Suppressor macrophage treated with lipopolysaccharide for 1 hour (primary cell): ENCODE measurements at regions not wholly inside any gene's neighbourhood (a gene's known extent, or its start where the extent isn't known, plus 50 kb on each side); places are given as distances from the start of the nearest gene placed in this dataset.
"Not testable (repeated sequence)": the region's sequence is repeated elsewhere in the genome, so short reads cannot be mapped to it uniquely, and the experiment has no call there.

Source experiments
- DNase-seq, 3 donors: peaks; one replicate each; pipeline ENCODE4 v3.0.0-alpha.2; 2020 to 2022

DNA sequence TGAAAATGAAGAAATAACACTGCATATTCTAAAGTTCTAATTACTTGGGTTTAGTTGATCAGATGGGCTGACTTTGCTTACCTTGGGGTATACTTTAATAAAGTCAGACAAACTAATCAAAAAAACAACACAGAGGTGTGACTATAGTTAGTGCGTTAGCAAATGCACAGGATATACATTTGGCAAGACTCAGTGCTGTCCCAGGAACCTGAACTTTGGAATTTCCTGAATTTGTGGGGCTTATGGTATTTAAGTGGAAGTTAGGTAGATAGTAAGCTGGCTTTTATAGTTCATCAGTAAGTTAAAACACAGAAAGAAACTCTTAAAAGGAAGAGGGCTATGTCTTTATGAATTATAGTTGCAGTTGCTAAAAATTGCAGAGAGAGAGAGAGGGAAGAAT, 302.6 kb upstream of the DDI1 start:
- DNase-seq, result no peak

DNA sequence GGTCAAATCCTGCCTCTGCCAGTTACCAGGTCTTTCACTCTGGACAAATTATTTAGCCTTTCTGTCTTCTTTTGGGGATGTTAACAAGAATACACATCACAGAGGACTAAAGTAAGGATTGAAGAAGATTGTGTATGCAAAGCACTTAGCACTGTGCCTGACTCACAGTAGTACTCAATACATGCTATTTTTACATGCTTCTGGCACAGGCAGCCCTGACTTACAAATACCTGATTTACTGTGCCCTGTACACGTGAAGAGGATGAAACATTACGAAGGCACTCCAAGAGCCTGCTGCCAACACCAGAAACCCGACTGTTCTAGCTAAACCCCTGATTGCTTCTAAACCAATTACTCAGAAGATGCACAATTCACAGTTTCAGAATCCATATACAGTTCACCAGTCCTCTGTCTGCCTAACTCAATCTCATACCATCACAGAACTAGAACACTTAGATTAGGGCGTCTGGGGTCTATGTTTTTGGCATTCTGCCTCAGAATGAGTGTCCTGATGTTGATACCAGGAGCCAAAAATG, 300.9 kb upstream of the DDI1 start:
- no peak for DNase-seq

DNA sequence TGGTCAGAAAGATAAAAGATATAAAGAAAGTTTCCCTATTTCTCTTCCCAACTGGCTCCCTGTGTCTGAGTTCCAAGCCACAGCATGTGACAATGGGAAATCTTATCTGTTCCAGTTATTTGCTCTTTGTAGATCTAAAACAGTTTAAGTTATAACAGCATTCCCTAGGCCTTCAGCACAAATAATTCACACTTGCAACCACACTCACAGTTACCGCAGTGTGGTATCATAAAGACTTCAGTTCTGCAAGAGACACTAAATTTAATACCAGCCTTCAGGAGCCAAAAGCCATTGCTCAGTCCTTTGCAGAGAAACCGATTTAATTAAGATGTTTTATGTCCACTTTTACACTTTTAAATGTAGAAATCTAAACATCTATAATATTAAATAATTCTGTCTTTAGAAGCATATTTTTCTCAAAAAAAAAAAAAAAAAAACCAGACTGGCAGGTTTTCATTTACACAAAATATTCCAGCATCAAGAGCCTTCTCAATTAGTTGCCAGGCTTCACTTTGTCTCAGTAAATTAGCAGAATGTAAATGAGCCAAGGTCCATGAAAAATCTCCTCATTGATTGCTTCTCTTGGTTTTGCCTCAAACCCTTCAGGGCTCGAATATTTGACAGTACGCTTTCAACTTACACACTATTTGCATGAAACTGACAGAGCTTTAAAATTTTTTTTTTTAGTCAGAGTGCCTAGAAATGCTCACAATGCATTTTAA, 300.0 kb upstream of the DDI1 start:
- no peak for DNase-seq

DNA sequence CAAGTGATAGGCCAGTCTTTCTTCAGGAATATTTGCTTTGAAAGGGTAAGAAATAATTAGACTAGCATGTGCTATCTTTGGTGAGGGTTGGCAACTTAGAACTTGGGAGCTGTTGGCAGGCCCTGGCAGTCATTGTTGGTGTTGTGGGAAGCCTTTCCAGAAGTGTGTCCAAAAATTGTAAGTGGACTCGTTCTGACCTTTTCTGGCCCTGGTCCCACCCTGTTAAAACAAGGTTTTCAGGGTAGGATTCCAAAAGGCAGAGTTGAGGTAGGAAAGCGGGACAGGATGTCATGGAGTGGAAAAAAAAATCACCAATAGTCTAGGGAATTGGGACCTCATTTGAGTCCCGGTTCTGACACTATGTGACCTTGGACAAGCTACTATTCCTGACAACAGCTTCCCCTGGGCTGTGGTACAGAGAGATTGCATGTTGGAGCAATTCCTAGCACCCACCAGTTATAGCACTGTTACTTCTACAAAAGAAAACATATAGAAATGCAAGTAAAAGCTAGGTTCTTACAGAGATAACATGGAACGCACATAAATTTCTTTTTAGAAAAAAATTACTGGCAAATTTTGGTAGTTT, 299.3 kb upstream of the DDI1 start:
- no peak for DNase-seq

DNA sequence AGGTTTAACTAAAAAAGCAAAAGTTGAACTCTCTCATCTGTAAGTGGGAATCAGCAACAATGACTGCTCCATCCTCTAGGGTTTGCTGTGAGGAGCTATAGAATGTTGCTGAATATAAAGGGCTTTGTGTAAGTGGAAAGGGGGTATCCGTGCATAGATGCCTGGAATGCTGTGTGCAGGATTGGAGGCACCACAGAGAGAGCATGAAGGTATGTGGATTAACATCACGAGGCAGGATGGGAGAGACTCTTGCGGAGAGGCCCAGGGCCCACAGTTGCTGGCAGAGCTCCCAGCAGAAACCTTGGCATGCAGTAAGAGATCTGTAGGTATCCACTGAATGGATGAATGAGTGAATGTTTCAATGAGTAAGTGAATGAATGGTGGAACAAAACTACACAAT, 298.7 kb upstream of the DDI1 start:
- no peak for DNase-seq

DNA sequence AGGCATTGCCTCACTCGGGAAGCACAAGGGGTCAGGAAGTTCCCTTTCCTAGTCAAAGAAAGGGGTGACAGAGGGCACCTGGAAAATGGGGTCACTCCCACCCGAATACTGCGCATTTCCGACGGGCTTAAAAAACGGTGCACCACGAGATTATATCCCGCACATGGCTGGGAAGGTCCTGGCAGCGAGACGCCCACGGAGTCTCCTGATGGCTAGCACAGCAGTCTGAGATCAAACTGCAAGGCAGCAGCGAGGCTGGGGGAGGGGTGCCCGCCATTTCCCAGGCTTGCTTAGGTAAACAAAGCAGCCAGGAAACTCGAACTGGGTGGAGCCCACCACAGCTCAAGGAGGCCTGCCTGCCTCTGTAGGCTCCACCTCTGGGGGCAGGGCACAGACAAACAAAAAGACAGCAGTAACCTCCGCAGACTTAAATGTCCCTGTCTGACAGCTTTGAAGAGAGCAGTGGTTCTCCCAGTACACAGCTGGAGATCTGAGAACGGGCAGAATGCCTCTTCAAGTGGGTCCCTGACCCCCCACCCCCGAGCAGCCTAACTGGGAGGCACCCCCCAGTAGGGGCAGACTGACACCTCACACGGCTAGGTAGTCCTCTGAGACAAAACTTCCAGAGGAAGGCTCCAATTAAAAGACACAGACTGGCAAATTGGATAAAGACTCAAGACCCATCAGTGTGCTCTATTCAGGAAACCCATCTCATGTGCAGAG, 297.2 kb upstream of the DDI1 start:
- DNase-seq, result not testable (repeated sequence)

DNA sequence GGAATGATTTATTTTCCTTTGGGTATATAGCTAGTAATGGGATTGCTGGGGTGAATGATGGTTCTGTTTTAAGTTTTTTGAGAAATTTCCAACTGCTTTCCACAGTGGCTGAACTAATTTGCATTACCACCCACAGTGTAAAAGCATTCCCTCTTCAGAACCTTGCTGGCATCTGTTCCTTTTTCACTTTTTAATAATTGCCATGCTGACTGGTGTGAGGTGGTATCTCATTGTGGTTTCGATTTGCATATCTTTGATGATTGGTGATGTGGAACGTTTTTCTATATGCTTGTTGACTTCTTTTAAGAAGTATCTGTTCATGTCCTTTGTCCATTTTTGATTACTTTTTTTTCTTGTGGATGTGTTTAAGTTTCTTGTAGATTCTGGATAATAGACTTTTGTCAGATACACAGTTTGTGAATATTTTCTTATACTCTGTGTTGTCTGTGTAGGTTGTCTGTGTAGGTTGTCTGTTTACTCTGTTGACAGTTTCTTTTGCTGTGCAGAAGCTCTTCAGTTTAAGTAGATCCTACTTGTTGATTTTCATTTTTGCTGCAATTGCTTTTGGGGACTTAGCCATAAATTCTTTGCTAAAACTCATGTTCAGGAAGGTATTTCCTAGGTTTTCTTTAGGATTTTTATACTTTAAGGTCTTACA, 291.8 kb upstream of the DDI1 start:
- no peak for DNase-seq

DNA sequence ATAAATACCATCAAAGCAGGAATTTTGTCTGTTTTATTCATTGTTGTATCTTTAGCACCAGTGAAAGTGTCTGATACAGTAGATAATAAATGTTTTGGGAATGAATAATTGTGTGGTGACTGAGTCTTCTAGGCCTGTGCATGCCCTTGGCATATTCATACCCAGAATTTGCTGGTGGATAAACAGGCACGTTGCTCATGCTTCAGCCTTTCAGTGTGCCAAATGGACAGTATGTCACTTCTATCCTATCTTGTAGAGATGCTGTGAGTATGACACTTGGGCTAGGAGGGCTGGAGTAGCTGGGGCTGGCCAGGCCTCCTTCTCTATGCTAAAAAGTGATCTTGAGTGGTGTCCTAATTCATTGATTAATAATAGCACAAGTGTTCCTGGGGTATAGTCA, 287.3 kb upstream of the DDI1 start:
- DNase-seq, result no peak

DNA sequence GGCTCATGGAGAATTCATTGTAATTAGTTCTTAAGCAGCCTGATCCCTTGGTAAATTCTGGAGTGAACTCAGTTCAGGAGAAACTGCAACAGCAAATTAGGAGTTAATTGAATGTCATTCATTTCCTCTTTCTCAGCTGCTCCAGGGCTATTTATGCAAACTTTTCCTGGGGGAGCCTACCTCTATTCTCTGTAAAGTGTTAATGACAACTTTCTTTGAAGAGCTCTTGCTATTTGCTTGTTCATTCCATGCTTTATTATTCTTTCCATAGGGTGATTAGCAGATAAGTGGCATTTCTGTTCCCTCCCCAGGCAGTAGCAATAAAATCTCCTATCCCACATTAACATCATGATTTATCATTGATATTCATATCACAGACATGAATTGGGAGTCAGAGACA, 267.6 kb upstream of the DDI1 start:
- DNase-seq, result no peak

DNA sequence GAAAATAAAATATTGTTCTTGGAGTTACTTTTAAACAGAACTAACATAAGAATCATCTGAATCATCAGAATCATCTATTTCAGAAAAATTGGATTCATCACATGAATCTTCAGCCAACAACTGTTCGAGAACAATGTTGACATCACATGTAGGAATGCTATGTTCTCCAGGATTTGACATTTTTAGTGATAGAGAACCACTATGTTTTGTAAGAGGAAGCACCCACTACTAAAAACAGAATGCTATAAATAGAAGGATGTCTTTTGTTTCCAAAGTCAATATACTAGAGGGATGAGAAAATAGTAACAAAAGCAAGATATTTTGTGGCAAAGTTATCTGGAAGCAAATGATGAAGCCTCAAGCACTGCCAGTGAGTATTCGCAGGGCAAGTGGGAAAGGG, 263.4 kb upstream of the DDI1 start:
- DNase-seq, result no peak

DNA sequence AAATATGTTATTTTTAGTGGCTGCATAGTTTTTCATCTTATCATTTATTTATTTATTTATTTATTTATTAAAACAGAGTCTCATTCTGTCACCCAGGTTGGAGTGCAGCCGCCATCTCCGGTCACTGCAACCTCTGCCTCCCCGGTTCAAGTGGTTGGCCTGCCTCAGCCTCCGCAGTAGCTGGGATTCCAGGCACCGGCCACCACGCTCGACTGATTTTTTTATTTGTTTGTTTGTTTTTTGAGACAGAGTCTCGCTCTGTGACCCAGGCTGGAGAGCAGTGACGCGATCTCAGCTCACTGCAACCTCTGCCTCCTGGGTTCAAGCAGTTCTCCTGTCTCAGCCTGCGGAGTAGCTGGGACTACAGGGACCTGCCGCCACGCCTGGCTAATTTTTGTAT, 262.9 kb upstream of the DDI1 start:
- no peak for DNase-seq

DNA sequence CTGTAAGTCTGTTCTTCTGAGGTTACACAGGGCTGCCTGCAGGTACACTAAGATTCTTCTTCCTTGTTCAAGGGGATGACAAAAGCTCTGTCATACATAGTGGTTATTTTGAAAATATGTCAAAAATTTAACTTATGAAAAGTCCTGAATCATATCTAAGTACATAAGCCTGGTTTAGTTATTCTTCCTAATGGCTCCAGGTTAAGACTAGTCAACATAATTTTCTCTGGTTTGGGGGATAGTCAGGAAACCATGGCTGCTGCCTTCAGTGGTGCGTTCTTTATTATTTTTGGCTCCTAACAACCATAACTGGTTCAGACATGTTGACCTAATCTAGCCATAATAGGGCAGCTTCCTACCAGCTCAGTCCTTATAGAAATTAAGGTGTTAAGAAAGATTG, 257.4 kb upstream of the DDI1 start:
- no peak for DNase-seq

DNA sequence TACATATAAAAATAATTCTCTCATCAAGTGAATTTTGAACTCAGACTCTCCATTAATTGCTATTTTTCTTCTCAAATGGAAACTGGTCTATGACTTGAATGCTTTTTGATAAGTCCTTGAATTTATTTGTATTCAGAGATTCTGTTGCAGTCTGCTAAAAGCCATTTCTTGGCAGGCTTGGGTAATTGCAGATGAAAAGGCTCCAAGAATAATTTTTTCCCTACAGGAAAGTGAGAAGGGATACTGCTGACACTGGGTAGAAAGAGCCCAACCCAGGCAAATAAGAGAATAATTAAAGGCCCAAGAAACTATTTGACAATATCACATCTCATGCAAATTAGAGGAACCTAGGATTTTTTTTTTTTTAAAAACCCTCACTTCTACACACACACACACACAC, 246.5 kb upstream of the DDI1 start:
- DNase-seq, result no peak

DNA sequence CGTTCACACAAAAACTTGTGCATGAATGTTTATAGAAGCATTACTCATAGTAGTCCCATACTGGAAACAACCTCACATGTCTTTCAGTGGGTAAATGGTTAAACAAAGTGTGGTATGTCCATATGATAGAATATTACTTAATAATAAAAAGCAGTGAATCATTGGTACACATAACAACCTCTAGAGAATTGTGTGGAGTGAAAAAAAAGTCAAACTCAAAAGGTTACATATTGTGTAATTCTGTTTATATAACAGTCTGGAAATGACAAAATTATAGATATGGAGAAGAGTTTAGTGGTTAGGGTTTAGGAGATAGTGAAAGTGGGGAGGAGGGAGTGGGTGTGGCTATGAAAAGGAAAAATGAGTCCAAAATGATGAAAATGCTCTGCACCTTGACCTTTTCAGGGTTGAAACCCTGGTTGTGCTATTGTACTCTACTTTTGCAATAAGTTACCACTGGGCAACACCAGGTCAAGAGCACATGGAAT, 243.4 kb upstream of the DDI1 start:
- DNase-seq, result no peak

DNA sequence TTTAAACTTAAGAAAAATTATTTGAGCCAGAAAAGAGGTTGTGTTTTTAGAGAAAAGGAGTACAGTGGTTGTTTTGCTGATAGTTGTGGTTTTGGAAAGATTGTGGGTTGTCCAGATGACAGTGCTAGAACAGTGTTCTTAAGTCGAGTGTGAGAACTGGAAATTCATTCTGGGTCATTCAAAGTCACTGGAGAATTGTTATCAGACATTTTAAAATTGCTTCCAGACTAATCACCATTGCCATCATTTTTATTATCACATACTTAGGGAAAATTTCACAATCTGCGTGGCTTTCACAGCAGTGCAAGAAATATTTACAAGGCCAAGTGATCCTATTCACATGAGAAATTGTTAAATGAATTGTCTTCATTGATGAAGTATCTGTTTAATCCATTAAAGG, 242.2 kb upstream of the DDI1 start:
- no peak for DNase-seq

DNA sequence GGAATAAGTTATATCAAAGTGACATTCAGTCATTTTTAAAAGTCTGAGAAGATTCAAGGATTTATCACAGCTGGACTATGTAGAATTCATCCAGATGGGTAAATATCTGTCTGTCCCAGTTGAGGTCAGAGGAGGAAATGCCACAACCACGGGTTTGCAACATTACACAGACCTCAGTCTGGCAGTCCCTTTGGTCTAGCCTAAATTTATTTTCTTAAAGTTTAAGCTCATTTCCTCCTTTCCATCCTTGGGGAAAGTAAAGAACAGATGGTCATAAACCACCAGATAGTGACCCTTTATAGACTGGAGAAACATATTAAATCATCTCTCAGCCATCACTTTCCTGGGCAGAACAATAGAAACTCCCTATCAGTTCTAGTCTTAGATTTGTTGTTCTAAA, 238.4 kb upstream of the DDI1 start:
- DNase-seq, result no peak

DNA sequence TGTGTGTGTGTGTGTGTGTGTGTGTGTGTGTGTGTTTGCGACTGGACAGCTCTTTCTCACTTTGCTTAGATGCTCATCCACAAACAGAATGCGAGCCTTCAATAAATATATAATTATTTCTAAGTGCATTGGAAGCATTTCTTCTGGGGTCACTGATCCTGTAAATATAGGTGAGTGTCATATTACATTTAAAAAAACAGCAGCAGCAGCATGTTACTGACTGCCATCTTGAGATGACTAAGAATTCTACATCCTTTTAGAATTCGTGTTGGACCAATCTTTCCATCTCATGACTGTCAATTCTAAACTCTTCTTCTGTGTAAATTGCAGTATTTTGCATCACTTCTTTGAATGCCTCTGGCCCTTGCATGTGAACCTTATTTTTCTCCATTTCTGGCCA, 238.0 kb upstream of the DDI1 start:
- no peak for DNase-seq

DNA sequence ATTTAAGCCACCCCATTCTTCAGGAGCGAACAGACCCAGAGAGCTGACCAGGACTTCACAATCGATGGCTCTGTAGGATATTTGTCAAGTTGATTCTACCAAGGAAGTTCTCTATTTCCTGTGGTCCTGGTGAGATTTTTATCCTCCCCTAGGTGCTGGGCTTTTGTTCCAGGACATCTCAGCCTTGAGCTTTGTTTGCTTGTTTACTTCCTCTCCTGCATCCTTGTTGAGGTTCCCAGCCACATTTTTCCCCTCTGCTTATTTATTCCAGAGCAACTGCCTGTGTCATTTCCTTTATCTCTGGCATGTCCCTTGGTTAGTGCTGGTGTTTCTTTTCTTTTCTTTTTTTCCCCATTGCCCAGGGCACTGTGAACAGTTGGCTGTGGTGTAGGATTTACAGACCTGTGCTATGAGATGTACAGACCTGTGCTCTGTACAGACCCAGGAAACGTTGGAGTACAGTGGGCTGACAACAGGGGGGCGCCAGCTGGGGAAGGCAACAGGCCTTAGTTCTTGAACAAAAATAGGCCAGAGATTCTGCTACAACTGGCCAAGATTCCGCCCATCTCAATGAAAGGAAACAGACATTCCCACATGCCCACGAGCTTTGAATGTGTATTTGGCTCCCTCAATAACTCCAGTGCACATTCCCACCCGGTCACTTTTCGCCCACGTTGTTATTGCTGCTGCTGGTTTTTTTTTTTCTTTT, 235.9 kb upstream of the DDI1 start:
- DNase-seq, result no peak

DNA sequence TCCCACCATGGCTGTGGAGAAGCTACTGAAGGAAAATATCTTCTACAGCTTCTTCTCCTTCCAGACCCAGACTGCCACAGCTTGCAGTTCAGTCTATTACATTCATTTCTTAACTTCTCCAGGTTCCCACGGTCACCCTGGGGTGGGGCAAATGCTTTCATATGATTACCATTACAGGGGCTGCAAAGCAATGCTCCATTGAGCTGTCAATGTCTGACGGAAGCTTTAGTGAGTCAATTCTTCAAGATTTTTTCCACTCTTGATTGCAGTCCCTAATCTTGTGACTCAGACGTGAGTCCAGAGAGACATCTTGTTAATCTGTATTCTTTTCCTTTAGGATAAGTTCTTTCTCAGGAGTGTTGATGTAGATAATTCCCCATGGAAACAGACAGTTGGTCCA, 233.4 kb upstream of the DDI1 start:
- DNase-seq, result no peak

DNA sequence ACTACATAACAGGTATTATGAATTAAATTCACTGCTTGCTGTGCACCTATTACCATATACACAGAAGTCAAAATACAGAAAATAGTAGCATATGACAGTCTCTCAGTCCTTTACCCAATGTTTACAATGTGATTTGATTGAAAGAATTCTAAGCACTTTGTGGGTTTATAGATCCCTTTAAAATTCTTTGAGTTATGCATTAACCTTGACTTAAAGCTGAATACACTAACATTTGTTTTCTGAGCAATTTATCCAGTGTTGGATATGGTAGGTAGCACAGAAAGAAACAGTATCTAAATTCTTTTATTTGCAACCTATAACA, 230.8 kb upstream of the DDI1 start:
- DNase-seq, result no peak

DNA sequence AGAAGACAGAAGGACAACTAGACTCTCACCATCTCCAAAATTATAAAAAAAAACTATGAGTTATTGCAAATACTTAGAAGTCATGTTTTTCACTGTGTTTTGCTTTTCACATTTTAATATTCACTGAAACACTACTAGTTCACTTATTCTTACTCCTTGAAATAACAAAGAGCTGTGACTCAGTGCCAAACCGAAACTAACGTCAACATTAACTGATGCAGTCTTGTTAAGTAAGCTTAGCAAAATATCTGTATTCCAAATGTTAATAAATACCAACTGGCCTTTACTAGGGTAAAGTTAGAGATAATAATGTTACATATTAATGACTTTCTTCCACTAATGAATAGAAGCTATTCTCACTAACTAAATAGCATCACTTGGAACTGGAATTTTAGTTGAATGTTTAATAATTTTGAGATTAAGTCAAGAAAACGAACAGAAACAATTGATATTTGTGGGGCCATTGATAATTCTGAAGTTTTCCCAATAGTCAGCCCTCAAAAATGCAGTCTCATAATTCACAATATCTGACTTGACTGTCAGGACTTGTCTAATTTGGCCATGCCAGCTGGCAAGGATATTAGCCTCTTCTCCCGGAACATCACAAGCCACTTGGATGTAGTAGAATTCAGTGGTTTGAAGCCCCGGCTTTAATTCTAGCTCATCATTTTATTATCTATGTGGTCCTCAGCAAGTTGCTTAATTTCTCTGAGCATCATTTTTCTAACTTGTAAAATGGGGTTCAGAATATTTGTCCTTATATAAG, 230.1 kb upstream of the DDI1 start:
- DNase-seq, result no peak

DNA sequence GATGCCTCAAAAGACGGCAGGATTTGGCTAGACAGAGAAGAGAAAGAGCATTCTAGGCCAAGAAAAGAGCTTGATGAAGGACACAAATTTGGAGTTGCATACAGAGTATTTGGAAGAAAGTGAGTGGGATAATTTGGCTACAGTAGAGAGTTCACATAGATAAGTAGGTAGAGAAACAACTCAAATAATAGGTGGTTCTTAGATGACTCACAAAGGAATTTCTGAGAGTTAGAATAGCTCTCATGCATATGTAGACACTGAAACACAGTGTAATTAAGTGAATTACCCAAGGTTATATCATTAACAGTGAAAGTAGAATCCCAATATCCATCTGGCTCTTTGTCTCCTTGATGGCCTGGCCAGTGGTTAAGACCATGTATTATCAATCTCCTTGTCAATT, 228.6 kb upstream of the DDI1 start:
- no peak for DNase-seq
